Loucy (cell line): ENCODE measurements at regions not wholly inside any gene's neighbourhood (a gene's known extent, or its start where the extent isn't known, plus 50 kb on each side); places are given as distances from the start of the nearest gene placed in this dataset.

ENCODE experiments used
- CTCF ChIP-seq: fragments of 200-600 bp; sonication (generic); conservative IDR thresholded peaks from 2 replicates; pipeline ENCODE4 v1.5.1; 2014; ENCODE audit warnings: mild to moderate bottlenecking, antibody characterized with exemption, low read length
- EZH2phosphoT487 ChIP-seq: fragments of 200-600 bp; IDR thresholded peaks from 2 replicates; pipeline ENCODE4 v1.6.1; 2018; ENCODE audit warnings: antibody characterized with exemption, mild to moderate bottlenecking, moderate library complexity, borderline replicate concordance

- TF ChIP-seq CTCF (no peak), EZH2phosphoT487 (no peak)
Measured at GRCh38 chr10:118958559-118958958, 71.0 kb upstream of the NANOS1 start.
